ENCODE measurements at regions not wholly inside any gene's neighbourhood (a gene's known extent, or its start where the extent isn't known, plus 50 kb on each side); places are given as distances from the start of the nearest gene placed in this dataset.

- CTCF ChIA-PET: no interaction called here
- POLR2A ChIA-PET: interaction anchor here (0.6 kb wide), 1 partner anchor 103 kb away, joined by 3 read pairs; no protein-coding TSS in a partner anchor
- no peak for ATAC-seq
- TF ChIP-seq EZH2phosphoT487 (IDR thresholded peaks at IDR 0.05; ENCODE audit: borderline replicate concordance) (no peak), JUND (IDR thresholded peaks at IDR 0.05) (no peak), POLR2AphosphoS5 (IDR thresholded peaks at IDR 0.05; ENCODE audit: low read depth, low read length) (no peak), SIN3A (IDR thresholded peaks at IDR 0.05; ENCODE audit: low read depth) (no peak), FOSL1 (IDR thresholded peaks at IDR 0.05; ENCODE audit: low read depth) (no peak), ELF1 (IDR thresholded peaks at IDR 0.05; ENCODE audit: borderline replicate concordance, low read depth) (no peak), RAD21 (IDR thresholded peaks at IDR 0.05; ENCODE audit: low read depth) (no peak), SRF (IDR thresholded peaks at IDR 0.05; ENCODE audit: low read depth) (no peak), MAX (IDR thresholded peaks at IDR 0.05) (no peak), SP1 (IDR thresholded peaks at IDR 0.05; ENCODE audit: low read depth) (no peak), CEBPB (IDR thresholded peaks at IDR 0.05; ENCODE audit: low read depth) (no peak), CBX3 (IDR thresholded peaks at IDR 0.05; ENCODE audit: low read depth) (no peak), YY1 (IDR thresholded peaks at IDR 0.05; ENCODE audit: extremely low read depth, insufficient replicate concordance, low read depth, low read length) (no peak), EGR1 (IDR thresholded peaks at IDR 0.05; ENCODE audit: low read depth) (no peak), POLR2A (IDR thresholded peaks at IDR 0.05; ENCODE audit: borderline replicate concordance, extremely low read depth, insufficient read depth, insufficient read length) (no peak)
- TF ChIP-seq, protein P1, sequence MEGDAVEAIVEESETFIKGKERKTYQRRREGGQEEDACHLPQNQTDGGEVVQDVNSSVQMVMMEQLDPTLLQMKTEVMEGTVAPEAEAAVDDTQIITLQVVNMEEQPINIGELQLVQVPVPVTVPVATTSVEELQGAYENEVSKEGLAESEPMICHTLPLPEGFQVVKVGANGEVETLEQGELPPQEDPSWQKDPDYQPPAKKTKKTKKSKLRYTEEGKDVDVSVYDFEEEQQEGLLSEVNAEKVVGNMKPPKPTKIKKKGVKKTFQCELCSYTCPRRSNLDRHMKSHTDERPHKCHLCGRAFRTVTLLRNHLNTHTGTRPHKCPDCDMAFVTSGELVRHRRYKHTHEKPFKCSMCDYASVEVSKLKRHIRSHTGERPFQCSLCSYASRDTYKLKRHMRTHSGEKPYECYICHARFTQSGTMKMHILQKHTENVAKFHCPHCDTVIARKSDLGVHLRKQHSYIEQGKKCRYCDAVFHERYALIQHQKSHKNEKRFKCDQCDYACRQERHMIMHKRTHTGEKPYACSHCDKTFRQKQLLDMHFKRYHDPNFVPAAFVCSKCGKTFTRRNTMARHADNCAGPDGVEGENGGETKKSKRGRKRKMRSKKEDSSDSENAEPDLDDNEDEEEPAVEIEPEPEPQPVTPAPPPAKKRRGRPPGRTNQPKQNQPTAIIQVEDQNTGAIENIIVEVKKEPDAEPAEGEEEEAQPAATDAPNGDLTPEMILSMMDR (IDR thresholded peaks at IDR 0.05 in 2 of 3, conservative IDR thresholded peaks at IDR 0.05 in 1 of 3; ENCODE audit: borderline replicate concordance in 1 of 3, insufficient read depth in 1 of 3, low read depth in 2 of 3, low read length in 2 of 3): no peak
- no peaks in the 10 kb centered on the region for H3K36me3 ChIP-seq (ENCODE audit: control insufficient read depth in 1 of 2, insufficient read depth in 2 of 2, low read length in 2 of 2)
- H3K4me1 ChIP-seq (ENCODE audit: control insufficient read depth in 1 of 2, insufficient read depth in 2 of 2, low read length in 2 of 2): no peaks in the 10 kb centered on the region
- no peak overlapping the region for H3K27ac ChIP-seq (ENCODE audit: low read depth, low read length)
- no peak overlapping the region for H3K9ac ChIP-seq (ENCODE audit: low read length)
- no peak overlapping the region for H2AFZ ChIP-seq (ENCODE audit: low read depth, low read length, poor library complexity, severe bottlenecking)
- BruUV-seq (replicated peaks): no TSS peak
- H3K27me3 ChIP-seq (ENCODE audit: insufficient read depth, low read length): peaks cover 20% of the 10 kb centered on the region; the same call in 1 of the 2 replicates
- intact Hi-C loops (cut with micrococcal nuclease): no loop called here
- RAD21 ChIA-PET (ENCODE audit: low non-redundant PET in 1 of 2, low total read pairs in 2 of 2, uncharacterized antibody in 2 of 2, unreplicated experiment in 2 of 2): no interaction called here
- no peak for DNase-seq (ENCODE audit: low read depth, low spot score)
- no peaks in the 10 kb centered on the region for H3K9me2 ChIP-seq (ENCODE audit: insufficient read depth)
- H3K79me2 ChIP-seq (ENCODE audit: insufficient read depth, low read length): no peaks in the 10 kb centered on the region
- no peaks in the 10 kb centered on the region for H3K9me3 ChIP-seq (ENCODE audit: control insufficient read depth in 1 of 2, insufficient read depth in 1 of 2, low read depth in 1 of 2, low read length in 2 of 2)
- no peak overlapping the region for H3K4me2 ChIP-seq (ENCODE audit: low read length)
- H3K4me3 ChIP-seq (replicated peaks in 1 of 2; ENCODE audit: low read depth in 1 of 2, low read length in 2 of 2): no peak overlapping the region
- H4K20me1 ChIP-seq (ENCODE audit: insufficient read depth): no peaks in the 10 kb centered on the region
Measured at GRCh38 chr4:183014361-183015084, 84.5 kb upstream of the WWC2 start.
